ENCODE measurements at regions not wholly inside any gene's neighbourhood (a gene's known extent, or its start where the extent isn't known, plus 50 kb on each side); places are given as distances from the start of the nearest gene placed in this dataset.
A peak's percentile ranks its signal among the peaks of the same experiment; 100 is the strongest.

DNA sequence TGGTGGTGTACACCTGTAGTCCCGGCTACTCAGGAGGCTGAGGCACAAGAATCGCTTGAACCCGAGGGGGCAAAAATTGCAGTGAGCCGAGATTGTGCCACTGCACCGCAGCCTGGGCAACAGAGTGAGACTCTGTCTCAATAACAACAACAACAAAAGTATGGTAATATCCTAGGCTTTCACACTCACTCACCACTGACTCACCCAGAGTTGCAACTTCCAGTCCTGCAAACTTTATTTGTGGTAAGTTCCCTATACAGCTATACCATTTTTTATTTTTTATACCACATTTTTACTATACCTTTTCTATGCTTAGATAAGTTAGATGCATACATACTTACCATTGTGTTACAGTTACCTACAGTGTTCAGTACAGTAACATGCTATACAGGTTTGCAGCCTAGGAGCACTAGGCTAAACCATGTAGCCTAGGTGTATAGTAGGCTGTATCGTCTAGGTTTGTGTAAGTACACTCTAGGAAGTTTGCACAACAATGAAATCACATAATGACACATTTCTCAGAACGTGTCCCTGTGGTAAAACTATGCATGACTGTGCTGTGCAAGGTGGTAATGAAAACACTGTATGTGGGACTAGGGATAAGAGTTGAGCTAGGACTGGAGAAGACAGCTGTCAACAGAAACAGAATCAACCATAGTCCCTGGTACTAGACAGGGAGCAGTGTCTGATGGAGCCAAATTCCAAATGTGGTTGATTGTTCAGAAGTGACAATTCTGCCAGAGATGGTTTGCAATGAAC, 109.5 kb upstream of the RAD23B start:
- no peak overlapping the region for H3K14ac ChIP-seq (ENCODE audit: low read length)
- no peak overlapping the region for H4K12ac ChIP-seq (ENCODE audit: low read depth, low read length)
- H3K4me1 ChIP-seq (ENCODE audit: control insufficient read depth in 1 of 2, insufficient read depth in 2 of 2, low read length in 2 of 2), result peaks cover 18 to 24% of the 10 kb centered on the region in 2 experiments
- H3K9me3 ChIP-seq (ENCODE audit: insufficient read depth, low read depth, low read length), result no peaks in the 10 kb centered on the region
- no peak overlapping the region for H3K4me3 ChIP-seq (ENCODE audit: low read depth, low read length)
- H3K4me2 ChIP-seq (ENCODE audit: low read length), result no peak overlapping the region
- H2BK120ac ChIP-seq (ENCODE audit: insufficient read depth, low read length, poor library complexity), result no peak overlapping the region
- H2BK5ac ChIP-seq (ENCODE audit: low read depth, low read length, poor library complexity), result no peak overlapping the region
- peak in 1 of 2 donors; percentile 69 for DNase-seq
- no peak overlapping the region for H2BK12ac ChIP-seq (ENCODE audit: low read length)
- H4K8ac ChIP-seq (ENCODE audit: low read depth, low read length), result no peak overlapping the region
- H3K23ac ChIP-seq (ENCODE audit: low read length), result no peak overlapping the region
- H3K27me3 ChIP-seq (ENCODE audit: insufficient read depth, low read length), result no peaks in the 10 kb centered on the region
- H3K27ac ChIP-seq (ENCODE audit: low read depth, low read length), result no peak overlapping the region
- no peak overlapping the region for H3K9ac ChIP-seq (ENCODE audit: low read length)
- H3K18ac ChIP-seq (ENCODE audit: low read length), result no peak overlapping the region
- peaks cover 18% of the 10 kb centered on the region for H3K79me1 ChIP-seq (ENCODE audit: low read length)
- H2AK5ac ChIP-seq (ENCODE audit: low read length), result no peak overlapping the region
- no peaks in the 10 kb centered on the region for H3K36me3 ChIP-seq (ENCODE audit: control insufficient read depth in 1 of 2, insufficient read depth in 2 of 2, low read length in 2 of 2)
- WGBS (ENCODE audit: extremely low coverage, insufficient coverage, insufficient read length), result no CpG with 5 or more reads among the region's 7 CpGs
- no peak overlapping the region for H3K4ac ChIP-seq (ENCODE audit: low read depth, low read length)
- no peak overlapping the region for H2AFZ ChIP-seq (ENCODE audit: insufficient read depth, low read length, poor library complexity)
- H3K79me2 ChIP-seq (ENCODE audit: control insufficient read depth, insufficient read depth, low read length, poor library complexity), result no peaks in the 10 kb centered on the region
- no peak overlapping the region for H4K91ac ChIP-seq (ENCODE audit: low read depth, low read length)

DNA sequence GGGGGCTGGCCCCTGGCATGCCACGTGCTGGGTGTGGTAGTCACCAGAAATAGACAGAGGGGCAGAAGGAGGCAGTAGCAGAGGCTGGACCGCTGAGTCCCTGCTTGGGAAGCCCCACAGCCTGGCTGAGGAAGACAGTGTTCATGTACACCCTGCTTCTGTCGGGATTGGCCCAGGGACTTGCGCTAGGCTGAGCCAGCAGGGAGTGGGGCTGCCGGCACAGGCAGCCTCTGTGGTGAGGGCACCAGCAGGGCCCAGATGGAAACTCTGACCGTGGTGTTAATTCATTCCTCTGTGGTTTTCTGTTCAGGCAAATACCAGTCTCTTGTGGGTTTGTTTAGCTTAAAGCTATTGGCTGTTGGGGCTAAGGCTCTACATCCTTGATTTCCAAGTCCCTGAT, 108.6 kb upstream of the RAD23B start:
- DNase-seq, result peak; percentile 97 to 98
- Histone ChIP-seq H3K18ac (ENCODE audit: low read length) (peak overlapping the region; percentile 28), H3K36me3 (ENCODE audit: control insufficient read depth in 1 of 2, insufficient read depth in 2 of 2, low read length in 2 of 2) (no peaks in the 10 kb centered on the region), H3K4ac (ENCODE audit: low read depth, low read length) (peak overlapping the region; percentile 2), H2BK5ac (ENCODE audit: low read depth, low read length, poor library complexity) (peak overlapping the region; percentile 13), H3K4me1 (ENCODE audit: control insufficient read depth in 1 of 2, insufficient read depth in 2 of 2, low read length in 2 of 2) (peaks cover 18 to 24% of the 10 kb centered on the region in 2 experiments), H2AK5ac (ENCODE audit: low read length) (peak overlapping the region; percentile 49), H3K9me3 (ENCODE audit: insufficient read depth, low read depth, low read length) (no peaks in the 10 kb centered on the region), H2BK120ac (ENCODE audit: insufficient read depth, low read length, poor library complexity) (peak overlapping the region; percentile 67), H2BK12ac (ENCODE audit: low read length) (peak overlapping the region; percentile 74), H3K23ac (ENCODE audit: low read length) (no peak overlapping the region), H4K91ac (ENCODE audit: low read depth, low read length) (peak overlapping the region; percentile 71), H3K14ac (ENCODE audit: low read length) (peak overlapping the region; percentile 16), H4K12ac (ENCODE audit: low read depth, low read length) (no peak overlapping the region), H2AFZ (ENCODE audit: insufficient read depth, low read length, poor library complexity) (peak overlapping the region; percentile 15), H3K4me3 (ENCODE audit: low read depth, low read length) (no peak overlapping the region), H3K79me1 (ENCODE audit: low read length) (peaks cover 18% of the 10 kb centered on the region), H3K9ac (ENCODE audit: low read length) (no peak overlapping the region), H3K27me3 (ENCODE audit: insufficient read depth, low read length) (no peaks in the 10 kb centered on the region), H4K8ac (ENCODE audit: low read depth, low read length) (no peak overlapping the region), H3K4me2 (ENCODE audit: low read length) (no peak overlapping the region), H3K79me2 (ENCODE audit: control insufficient read depth, insufficient read depth, low read length, poor library complexity) (no peaks in the 10 kb centered on the region), H3K27ac (ENCODE audit: low read depth, low read length) (no peak overlapping the region)
- no CpG with 5 or more reads among the region's 6 CpGs for WGBS (ENCODE audit: extremely low coverage, insufficient coverage, insufficient read length)

DNA sequence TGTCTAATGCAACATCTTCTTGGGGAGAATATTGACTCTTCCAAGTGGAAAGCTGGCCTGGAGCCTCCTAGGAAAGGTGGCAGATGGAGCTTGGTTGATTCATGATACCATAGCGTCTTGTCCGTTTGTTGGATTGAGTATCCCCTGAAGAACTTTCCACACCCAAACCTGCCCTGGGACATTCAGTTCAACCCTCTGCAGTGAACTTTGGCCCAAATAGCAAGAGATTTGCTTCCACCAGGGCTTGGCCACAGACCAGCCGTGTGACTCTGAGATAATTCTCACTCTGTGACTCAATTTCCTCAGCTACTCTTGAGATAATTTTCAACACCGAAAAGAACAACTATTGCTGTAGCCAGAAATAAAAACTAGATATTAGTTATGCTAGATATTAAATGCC, 108.0 kb upstream of the RAD23B start:
- no peak overlapping the region for H3K27ac ChIP-seq (ENCODE audit: low read depth, low read length)
- H3K9ac ChIP-seq (ENCODE audit: low read length), result no peak overlapping the region
- DNase-seq, result peak; percentile 86 to 93
- H3K4me1 ChIP-seq (ENCODE audit: control insufficient read depth in 1 of 2, insufficient read depth in 2 of 2, low read length in 2 of 2), result peaks cover 18 to 24% of the 10 kb centered on the region in 2 experiments
- H3K79me1 ChIP-seq (ENCODE audit: low read length), result peaks cover 18% of the 10 kb centered on the region
- H3K4ac ChIP-seq (ENCODE audit: low read depth, low read length), result no peak overlapping the region
- H3K23ac ChIP-seq (ENCODE audit: low read length), result no peak overlapping the region
- no peak overlapping the region for H3K4me3 ChIP-seq (ENCODE audit: low read depth, low read length)
- peak overlapping the region; percentile 21 for H2BK12ac ChIP-seq (ENCODE audit: low read length)
- no peaks in the 10 kb centered on the region for H3K36me3 ChIP-seq (ENCODE audit: control insufficient read depth in 1 of 2, insufficient read depth in 2 of 2, low read length in 2 of 2)
- no peak overlapping the region for H2AK5ac ChIP-seq (ENCODE audit: low read length)
- H3K14ac ChIP-seq (ENCODE audit: low read length), result no peak overlapping the region
- H3K27me3 ChIP-seq (ENCODE audit: insufficient read depth, low read length), result no peaks in the 10 kb centered on the region
- no peak overlapping the region for H3K4me2 ChIP-seq (ENCODE audit: low read length)
- peak overlapping the region; percentile 67 for H2BK120ac ChIP-seq (ENCODE audit: insufficient read depth, low read length, poor library complexity)
- H3K79me2 ChIP-seq (ENCODE audit: control insufficient read depth, insufficient read depth, low read length, poor library complexity), result no peaks in the 10 kb centered on the region
- no peak overlapping the region for H4K12ac ChIP-seq (ENCODE audit: low read depth, low read length)
- no peak overlapping the region for H4K8ac ChIP-seq (ENCODE audit: low read depth, low read length)
- WGBS (ENCODE audit: extremely low coverage, insufficient coverage, insufficient read length), result no CpG with 5 or more reads among the region's 4 CpGs
- no peaks in the 10 kb centered on the region for H3K9me3 ChIP-seq (ENCODE audit: insufficient read depth, low read depth, low read length)
- H2BK5ac ChIP-seq (ENCODE audit: low read depth, low read length, poor library complexity), result peak overlapping the region; percentile 25
- no peak overlapping the region for H2AFZ ChIP-seq (ENCODE audit: insufficient read depth, low read length, poor library complexity)
- peak overlapping the region; percentile 39 for H4K91ac ChIP-seq (ENCODE audit: low read depth, low read length)
- H3K18ac ChIP-seq (ENCODE audit: low read length), result no peak overlapping the region

DNA sequence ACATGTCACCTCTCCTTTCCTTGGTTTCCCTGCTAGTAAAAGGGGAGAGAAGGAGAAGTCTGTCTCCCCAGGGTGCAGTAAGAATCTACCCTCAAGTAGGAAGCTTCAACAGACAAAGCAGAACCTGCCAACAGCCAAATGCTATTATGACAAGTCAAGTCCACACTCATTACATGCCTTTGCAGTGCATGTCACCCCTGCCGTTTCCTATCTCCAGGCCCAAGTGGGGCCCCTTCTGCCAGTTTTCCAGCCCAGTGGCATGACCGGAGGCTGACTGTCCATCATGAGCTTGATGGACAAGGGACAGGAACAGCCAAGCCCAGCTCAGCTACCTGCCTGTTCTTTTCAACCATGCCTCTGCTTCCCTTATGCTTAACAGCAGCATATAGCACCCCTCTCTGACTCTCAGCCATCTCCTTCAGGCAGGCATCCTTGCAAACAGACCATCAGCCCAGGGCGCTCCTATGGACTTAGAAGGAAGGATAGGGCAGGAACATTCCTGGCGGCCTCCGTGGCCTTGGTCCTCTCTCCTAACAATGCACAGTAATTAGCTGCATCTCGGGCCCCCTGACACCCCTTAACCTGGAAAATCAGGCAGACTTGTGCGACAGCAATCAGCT, 107.2 kb upstream of the RAD23B start:
- no peaks in the 10 kb centered on the region for H3K9me3 ChIP-seq (ENCODE audit: insufficient read depth, low read depth, low read length)
- H3K9ac ChIP-seq (ENCODE audit: low read length), result no peak overlapping the region
- peak overlapping the region; percentile 6 for H2BK120ac ChIP-seq (ENCODE audit: insufficient read depth, low read length, poor library complexity)
- peak overlapping the region; percentile 40 for H2AFZ ChIP-seq (ENCODE audit: insufficient read depth, low read length, poor library complexity)
- H2BK5ac ChIP-seq (ENCODE audit: low read depth, low read length, poor library complexity), result peak overlapping the region; percentile 32
- peak overlapping the region; percentile 31 for H3K18ac ChIP-seq (ENCODE audit: low read length)
- WGBS (ENCODE audit: extremely low coverage, insufficient coverage, insufficient read length), result no CpG with 5 or more reads among the region's 7 CpGs
- H3K4me1 ChIP-seq (ENCODE audit: control insufficient read depth in 1 of 2, insufficient read depth in 2 of 2, low read length in 2 of 2), result peaks cover 18 to 24% of the 10 kb centered on the region in 2 experiments
- no peak overlapping the region for H3K4me2 ChIP-seq (ENCODE audit: low read length)
- peaks cover 18% of the 10 kb centered on the region for H3K79me1 ChIP-seq (ENCODE audit: low read length)
- peak in 1 of 2 donors; percentile 6 for DNase-seq
- peak overlapping the region; percentile 61 for H3K14ac ChIP-seq (ENCODE audit: low read length)
- H2BK12ac ChIP-seq (ENCODE audit: low read length), result peak overlapping the region; percentile 27
- no peaks in the 10 kb centered on the region for H3K27me3 ChIP-seq (ENCODE audit: insufficient read depth, low read length)
- peak overlapping the region; percentile 35 for H3K4ac ChIP-seq (ENCODE audit: low read depth, low read length)
- no peak overlapping the region for H3K23ac ChIP-seq (ENCODE audit: low read length)
- peak overlapping the region; percentile 14 for H2AK5ac ChIP-seq (ENCODE audit: low read length)
- no peak overlapping the region for H3K4me3 ChIP-seq (ENCODE audit: low read depth, low read length)
- no peak overlapping the region for H4K12ac ChIP-seq (ENCODE audit: low read depth, low read length)
- H3K27ac ChIP-seq (ENCODE audit: low read depth, low read length), result peak overlapping the region; percentile 73
- no peaks in the 10 kb centered on the region for H3K79me2 ChIP-seq (ENCODE audit: control insufficient read depth, insufficient read depth, low read length, poor library complexity)
- no peaks in the 10 kb centered on the region for H3K36me3 ChIP-seq (ENCODE audit: control insufficient read depth in 1 of 2, insufficient read depth in 2 of 2, low read length in 2 of 2)
- peak overlapping the region; percentile 90 for H4K91ac ChIP-seq (ENCODE audit: low read depth, low read length)
- H4K8ac ChIP-seq (ENCODE audit: low read depth, low read length), result peak overlapping the region; percentile 43
